ENCODE measurements at regions not wholly inside any gene's neighbourhood (a gene's known extent, or its start where the extent isn't known, plus 50 kb on each side); places are given as distances from the start of the nearest gene placed in this dataset.
"Not testable (repeated sequence)": the region's sequence is repeated elsewhere in the genome, so short reads cannot be mapped to it uniquely, and the experiment has no call there.

GRCh38 chr4:173745765-173746164 lies 215.7 kb upstream of the HAND2 start:
- no peak for DNase-seq (ENCODE audit: low read depth)
- H3K4me3 ChIP-seq (ENCODE audit: control insufficient read depth, low read depth, low read length), result no peak overlapping the region
- TF ChIP-seq CTCF (conservative IDR thresholded peaks at IDR 0.05; ENCODE audit: control insufficient read depth, insufficient read depth, low read depth, low read length), result no peak

- no peak for TF ChIP-seq CTCF (conservative IDR thresholded peaks at IDR 0.05; ENCODE audit: control insufficient read depth, insufficient read depth, low read depth, low read length)
- no peak overlapping the region for H3K4me3 ChIP-seq (ENCODE audit: control insufficient read depth, low read depth, low read length)
- no peak for DNase-seq (ENCODE audit: low read depth)
Observed at GRCh38 chr4:173736840-173737239, 206.8 kb upstream of the HAND2 start.

GRCh38 chr4:173735585-173735984 lies 205.6 kb upstream of the HAND2 start:
- TF ChIP-seq CTCF (conservative IDR thresholded peaks at IDR 0.05; ENCODE audit: control insufficient read depth, insufficient read depth, low read depth, low read length), result no peak
- no peak for DNase-seq (ENCODE audit: low read depth)
- H3K4me3 ChIP-seq (ENCODE audit: control insufficient read depth, low read depth, low read length), result no peak overlapping the region

GRCh38 chr4:173735049-173735448 lies 205.0 kb upstream of the HAND2 start:
- H3K4me3 ChIP-seq (ENCODE audit: control insufficient read depth, low read depth, low read length), result no peak overlapping the region
- DNase-seq (ENCODE audit: low read depth), result peak; percentile 78
- TF ChIP-seq CTCF (conservative IDR thresholded peaks at IDR 0.05; ENCODE audit: control insufficient read depth, insufficient read depth, low read depth, low read length), result no peak

GRCh38 chr4:173731257-173731656 lies 201.2 kb upstream of the HAND2 start:
- H3K4me3 ChIP-seq (ENCODE audit: control insufficient read depth, low read depth, low read length), result no peak overlapping the region
- no peak for TF ChIP-seq CTCF (conservative IDR thresholded peaks at IDR 0.05; ENCODE audit: control insufficient read depth, insufficient read depth, low read depth, low read length)
- no peak for DNase-seq (ENCODE audit: low read depth)

- no peak overlapping the region for H3K4me3 ChIP-seq (ENCODE audit: control insufficient read depth, low read depth, low read length)
- TF ChIP-seq CTCF (conservative IDR thresholded peaks at IDR 0.05; ENCODE audit: control insufficient read depth, insufficient read depth, low read depth, low read length), result no peak
- DNase-seq (ENCODE audit: low read depth), result no peak
Observed at GRCh38 chr4:173722075-173722474, 192.0 kb upstream of the HAND2 start.

GRCh38 chr4:173718504-173718903 lies 188.5 kb upstream of the HAND2 start:
- not testable (repeated sequence) for DNase-seq (ENCODE audit: low read depth); H3K4me3 ChIP-seq (ENCODE audit: control insufficient read depth, low read depth, low read length)
